NCI-H146 (cell line): ENCODE measurements at regions not wholly inside any gene's neighbourhood (a gene's known extent, or its start where the extent isn't known, plus 50 kb on each side); places are given as distances from the start of the nearest gene placed in this dataset.
A peak's percentile ranks its signal among the peaks of the same experiment; 100 is the strongest.

Source experiments
- DNase-seq: peaks from one replicate; lab custom pipeline; 2025; lab: John Stamatoyannopoulos, UW

- DNase-seq, result no peak
Measured at GRCh38 chr16:66289051-66289680, 77.3 kb upstream of the CDH5 start.

GRCh38 chr16:66287926-66288325 is 78.6 kb upstream of the CDH5 start:
- DNase-seq, result no peak

- no peak for DNase-seq
Measured at GRCh38 chr16:66287416-66287815, 79.1 kb upstream of the CDH5 start.

DNA sequence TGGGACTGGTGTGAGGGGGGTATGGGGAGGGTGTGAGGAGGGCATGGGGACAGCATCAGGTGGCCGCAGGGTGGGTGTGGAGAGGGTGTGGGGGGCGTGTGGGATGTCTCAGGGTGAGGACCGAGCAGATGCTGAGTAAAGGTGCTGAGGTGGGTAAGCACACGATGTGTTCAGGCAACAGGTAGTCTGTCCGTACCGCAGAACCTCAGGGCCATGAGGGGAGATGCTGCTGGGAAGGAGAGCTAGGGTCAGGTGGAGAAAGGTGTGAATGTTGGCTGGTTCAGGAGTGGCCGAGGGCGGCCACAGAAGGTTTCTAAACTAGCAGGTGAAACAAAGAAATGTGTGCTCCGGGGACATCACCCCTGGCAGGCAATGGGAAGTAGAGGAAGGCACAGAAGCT is 80.0 kb upstream of the CDH5 start:
- DNase-seq, result no peak

DNA sequence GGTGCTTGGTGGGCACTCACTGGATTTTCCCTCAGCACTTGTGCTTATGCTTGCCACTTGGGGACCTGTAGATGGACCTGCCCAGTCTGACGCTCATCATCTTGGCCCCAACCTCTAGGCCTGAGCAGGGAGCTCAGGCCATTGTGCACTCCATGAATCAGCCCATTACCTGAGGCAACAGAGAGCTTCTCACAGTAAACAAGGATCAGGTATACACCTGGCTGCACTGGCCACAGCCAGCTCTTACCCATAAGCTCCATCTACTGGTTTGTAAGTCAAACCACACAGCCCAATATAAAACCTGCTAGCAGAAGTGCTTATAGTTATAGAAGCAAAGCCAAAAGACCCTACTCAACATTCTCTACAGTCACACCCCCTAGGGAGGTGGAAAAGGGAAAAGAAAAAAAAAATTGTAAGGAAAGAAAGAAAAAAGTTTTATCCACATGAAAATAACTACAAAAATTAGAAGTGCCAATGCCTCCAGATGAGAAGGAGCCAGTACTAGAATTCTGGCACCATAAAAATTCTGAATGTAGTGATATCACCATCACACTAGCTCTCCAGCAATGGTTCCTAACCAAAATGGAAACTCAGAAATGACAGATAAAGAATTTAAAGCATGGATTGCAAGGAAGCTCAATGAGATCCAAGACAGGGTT is 87.8 kb upstream of the CDH5 start:
- DNase-seq, result peak; percentile 50

DNA sequence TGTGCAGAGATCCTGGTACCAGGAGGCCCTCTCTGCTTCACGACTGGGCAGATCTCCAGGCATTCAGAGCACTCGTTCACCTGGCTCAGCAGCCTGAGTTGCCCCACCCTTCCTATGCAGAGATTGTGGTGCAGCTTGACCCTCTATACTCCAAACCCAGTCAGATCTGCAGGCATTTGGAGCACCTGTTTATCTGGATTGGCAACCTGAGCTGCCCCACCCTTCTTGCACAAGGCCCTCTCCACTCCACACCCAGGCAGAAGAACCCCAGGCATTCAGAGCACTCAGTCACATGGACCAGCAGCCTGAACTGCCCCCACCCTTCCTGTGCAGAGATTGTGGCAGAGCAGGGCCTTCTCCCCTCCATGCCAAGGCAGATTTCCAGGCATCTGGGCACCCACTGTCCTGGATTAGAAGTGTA is 88.4 kb upstream of the CDH5 start:
- DNase-seq, result no peak

DNA sequence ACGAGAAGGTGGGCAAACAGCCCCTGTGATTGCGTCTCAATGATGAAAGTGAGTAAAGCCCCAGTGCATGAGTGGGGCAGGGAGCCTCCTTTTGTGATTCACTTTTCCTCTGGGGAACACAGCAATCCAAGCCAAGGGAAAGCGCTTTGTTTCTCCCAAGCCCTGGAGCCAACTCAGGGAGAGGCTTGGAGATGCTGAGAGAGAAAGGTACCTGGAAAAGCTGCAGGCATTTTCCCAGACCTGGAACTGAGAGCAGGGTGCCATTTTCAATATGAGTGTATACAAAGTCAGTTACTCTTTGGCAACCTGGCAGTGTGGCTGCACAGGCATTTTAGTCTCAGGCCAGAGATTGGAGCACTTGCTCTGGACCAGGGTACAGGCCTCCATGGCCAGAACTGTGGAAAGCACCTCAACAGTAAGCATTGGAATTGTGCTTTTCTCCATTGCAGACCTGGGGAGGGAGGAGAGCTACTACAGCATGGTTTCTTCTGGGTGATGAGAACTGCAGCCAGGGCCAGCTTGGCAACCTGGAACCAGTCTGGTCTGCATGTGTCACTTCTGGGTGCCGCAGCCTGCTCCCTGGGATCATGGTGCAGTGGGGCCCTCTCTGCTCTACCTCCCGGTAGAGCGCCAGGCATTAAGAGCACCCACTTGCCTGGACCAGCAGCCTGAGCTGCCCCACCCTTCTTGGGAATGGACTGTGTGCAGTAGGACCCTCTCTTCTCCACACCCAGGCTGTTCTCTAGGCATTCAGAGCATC is 89.0 kb upstream of the CDH5 start:
- no peak for DNase-seq

GRCh38 chr16:66275775-66276428 is 90.6 kb upstream of the CDH5 start:
- DNase-seq, result peak; percentile 40

GRCh38 chr16:66274335-66275110 is 92.0 kb upstream of the CDH5 start:
- peak; percentile 25 for DNase-seq

- no peak for DNase-seq
Measured at GRCh38 chr16:66273644-66274334, 92.7 kb upstream of the CDH5 start.

DNA sequence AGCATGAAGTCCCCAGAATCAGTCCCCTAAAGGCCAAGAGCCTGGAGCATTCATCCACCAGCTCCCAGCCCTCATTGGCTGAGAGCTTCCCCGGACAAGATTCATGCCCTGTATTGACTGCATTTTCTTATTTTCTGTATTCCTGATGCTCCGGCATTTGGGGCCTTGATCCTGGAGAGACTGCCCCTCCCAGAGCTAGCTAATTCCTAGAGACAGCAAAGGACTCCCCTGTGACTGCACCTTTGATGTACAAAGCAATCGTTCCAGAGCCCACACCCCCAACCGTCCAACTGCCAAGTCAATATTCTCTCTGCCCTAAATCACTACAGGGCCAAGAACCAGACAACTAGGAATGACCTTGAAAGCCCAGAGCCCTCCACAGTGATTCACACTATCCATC is 93.4 kb upstream of the CDH5 start:
- no peak for DNase-seq

DNA sequence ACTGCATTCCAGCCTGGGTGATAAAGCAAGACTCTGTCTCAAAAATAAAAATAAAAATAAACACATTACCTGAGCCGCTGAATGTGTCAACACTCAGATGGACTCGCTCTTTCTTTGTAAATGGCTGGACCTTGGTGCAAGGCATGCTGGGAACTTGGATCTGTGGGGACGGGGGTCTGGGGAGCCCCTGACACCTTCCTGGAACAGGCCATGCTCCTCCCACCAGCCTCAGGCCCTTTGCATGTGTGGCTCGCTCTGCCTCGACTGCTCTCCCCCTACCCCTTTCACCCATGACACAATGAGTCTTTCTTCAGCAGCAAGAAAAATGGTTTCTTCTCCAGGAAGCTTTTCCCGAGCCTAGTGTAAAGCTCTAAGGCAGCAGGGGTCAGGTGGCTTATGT is 94.0 kb upstream of the CDH5 start:
- DNase-seq, result no peak

DNA sequence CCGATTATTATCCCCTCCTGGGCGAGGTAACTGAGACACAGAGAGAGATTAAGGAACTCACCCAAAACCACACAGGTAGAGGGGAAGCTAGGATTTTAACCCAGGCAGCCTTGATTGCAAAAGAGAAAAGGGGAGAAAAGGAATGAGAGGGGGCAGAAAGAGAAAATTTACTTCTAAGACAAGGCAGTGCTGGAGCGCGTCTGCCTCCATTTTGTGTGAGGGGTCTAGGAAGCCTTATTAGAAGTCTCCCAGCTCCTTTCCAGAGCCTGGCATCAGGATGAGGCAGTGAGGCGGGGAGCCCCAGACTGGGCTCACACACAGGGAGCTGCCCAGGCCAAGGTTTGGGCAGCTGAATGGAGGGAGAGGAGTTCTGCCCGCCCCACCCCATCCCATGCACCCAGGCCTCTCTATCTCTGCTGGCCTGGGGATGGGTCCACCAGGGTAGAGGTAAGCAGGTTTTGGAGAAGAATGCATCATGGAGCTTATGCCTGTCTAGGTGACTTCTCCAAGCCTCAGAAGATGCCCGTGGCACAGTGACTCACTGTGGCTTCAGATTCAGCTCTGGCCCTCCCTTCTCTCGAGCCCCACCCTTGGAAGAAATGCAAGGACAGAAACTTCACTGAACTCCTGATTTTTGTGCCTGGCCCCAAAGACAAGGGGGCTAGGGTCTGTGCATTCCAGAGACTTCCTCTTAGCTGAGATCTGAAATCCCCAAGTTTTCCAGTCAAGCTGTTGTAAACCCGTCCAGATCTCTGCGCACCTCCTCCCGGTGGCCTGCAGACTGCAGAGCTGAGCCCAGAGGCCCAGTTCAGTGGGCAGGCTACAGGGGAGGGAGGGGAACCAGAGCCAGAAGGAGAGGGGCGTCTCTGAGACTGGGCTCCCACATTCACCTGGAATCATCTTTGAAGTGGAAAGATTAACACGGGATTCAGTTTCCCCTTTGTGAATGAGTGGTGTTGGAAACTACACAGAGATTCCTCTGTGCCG is 95.1 kb upstream of the CDH5 start:
- DNase-seq, result no peak

GRCh38 chr16:66270333-66270927 is 96.1 kb upstream of the CDH5 start:
- DNase-seq, result peak; percentile 56

DNA sequence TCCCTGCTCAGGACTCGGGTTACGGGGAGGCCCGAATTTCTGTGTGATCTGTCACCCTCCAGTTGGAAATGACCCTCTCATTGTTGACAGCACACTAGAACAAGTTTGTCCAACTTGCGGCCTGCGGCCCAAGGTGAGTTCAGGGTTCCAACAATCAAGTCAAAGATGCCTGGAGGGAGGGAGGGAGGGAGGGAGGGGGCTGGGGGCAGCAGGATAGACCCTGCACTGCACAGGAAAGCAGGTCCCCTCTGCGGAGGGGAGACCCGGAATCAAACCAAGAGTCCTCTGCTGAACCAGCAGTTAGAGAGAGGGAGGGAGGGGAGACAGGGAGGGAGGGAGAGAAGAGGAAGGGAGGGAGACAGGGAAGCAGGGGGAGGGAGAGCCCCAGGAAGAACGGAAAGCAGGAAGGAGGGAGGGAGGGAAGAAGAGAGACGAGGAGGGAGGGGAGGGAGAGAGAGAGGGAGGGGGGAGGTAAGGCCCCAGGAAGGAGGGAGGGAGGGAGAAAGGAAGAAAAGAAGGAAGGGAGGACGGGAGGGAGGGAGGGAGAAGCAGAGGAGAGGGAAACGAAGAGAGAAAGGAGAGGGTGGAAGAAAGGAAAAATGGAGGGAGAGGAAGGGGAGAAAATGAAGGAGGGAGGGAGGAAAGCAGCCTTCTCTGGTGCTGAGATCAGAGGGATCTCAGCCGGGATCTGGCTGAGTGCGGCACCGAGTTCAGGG is 96.7 kb upstream of the CDH5 start:
- no peak for DNase-seq

DNA sequence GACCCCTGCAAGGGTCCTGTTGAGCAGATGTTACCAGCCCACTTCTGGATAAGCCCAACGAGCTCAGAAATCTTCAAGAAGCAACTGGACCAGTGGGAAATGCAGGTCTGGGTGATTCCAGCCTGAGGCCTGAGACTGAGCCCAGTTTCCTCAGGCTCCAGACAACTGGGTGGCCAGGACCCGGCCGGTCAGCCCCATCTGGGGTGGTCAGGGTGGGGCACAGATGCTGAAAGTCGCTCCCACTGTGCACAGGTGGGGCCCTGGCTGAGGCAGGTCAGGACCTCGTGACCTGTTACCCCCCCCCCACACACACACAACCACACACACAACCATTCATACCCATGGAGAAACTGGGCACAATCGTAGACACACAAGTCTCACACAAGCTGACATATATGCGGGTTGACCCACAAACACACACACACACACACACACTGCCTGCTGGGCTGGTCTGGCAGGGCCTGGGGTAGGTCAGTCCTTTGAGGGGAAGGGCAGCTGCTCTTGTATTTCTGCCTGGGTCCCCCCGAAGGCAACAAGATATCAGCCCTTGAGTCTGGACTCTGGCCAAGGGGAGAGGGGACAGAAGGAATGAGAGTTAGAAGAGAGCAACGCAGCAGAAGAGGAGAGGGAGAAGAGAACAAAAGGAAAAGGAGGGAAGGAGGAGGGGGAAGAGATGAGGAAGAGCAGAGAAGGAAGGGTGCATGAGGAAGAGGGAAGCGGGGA is 99.0 kb upstream of the CDH5 start:
- DNase-seq, result no peak

DNA sequence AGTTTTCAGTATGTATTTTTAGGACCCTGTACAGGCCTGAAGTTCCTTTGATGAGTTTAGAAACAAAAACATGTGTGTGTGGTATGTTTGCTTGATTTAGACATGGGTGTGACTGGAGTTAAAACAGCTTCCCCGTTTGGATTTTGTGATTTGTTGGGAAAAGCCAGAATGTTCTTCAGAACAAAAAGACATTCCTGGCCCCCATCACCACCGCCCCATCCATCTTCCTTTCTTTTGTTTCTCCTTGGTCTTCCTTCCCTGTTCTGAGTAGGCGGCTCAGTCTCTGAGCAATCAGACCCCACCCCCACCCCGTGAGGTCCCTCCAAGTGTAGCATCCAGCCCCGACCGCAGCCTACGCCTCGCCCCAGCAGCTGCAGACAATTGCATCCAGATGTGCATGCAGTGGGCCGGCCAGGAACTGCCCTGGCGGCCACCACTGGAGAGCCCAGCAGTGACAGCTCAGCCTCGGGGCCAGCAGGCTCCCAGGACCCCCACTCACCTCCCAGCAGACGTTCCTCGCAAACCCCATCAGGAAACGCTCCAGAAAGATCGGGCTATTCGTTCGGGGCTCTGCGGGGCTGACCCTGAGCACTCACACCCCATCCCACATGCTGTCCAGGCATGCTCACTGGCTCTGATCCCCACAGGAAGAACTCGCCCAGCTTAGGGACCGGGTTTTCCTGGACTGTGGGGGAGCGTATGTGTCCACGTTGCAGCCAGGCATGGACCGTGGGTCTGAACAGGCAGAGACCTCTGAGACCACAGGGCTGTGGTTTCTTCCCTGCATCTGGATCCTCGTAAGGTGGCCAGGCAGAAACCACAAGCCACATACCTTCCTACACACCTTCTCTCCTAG is 99.8 kb upstream of the CDH5 start:
- no peak for DNase-seq
